CD1c-positive myeloid dendritic cell (primary cell): ENCODE measurements at regions not wholly inside any gene's neighbourhood (a gene's known extent, or its start where the extent isn't known, plus 50 kb on each side); places are given as distances from the start of the nearest gene placed in this dataset.

Experiments used
- DNase-seq: peaks from one replicate; pipeline ENCODE4 v3.0.0-alpha.2; 2016; ENCODE audit errors: extremely low spot score

GRCh38 chr6:99219788-99220187 is 129.7 kb downstream of the FAXC start:
- DNase-seq, result no peak

- DNase-seq, result no peak
Measured at GRCh38 chr6:99216959-99217358, 132.5 kb downstream of the FAXC start.

DNA sequence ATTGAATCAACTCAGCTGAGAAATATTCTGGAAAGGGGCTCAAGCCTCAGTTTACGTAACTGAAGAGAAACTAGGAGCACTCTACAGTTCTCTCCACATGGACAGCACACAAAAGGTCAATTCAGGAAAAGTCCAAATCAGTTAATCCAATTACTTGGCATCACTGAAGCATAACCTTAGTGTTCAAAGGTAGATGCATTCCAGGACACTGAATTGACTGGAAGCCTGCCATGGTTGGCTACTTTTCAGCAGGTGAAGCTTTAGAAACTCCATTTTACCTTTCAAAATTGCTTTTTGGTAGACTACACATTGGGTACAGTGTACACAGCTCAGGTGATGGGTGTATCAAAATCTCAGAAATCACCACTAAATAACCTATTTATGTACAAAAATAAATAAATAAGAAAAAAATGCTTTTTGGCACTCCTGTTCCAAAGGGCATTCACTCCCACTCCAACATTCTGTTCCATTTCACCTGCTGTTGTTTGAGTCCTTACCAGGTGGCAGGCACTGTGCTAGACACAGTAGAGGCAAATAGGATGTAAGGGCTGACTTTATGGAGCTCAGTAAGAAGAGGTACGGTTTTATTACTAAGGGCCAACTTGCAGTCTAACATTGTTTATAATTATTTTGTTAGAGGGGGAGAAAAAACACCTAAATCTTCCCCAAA is 153.4 kb downstream of the FAXC start:
- DNase-seq, result no peak

- DNase-seq, result no peak
Measured at GRCh38 chr6:99192561-99192960, 156.9 kb downstream of the FAXC start.

DNA sequence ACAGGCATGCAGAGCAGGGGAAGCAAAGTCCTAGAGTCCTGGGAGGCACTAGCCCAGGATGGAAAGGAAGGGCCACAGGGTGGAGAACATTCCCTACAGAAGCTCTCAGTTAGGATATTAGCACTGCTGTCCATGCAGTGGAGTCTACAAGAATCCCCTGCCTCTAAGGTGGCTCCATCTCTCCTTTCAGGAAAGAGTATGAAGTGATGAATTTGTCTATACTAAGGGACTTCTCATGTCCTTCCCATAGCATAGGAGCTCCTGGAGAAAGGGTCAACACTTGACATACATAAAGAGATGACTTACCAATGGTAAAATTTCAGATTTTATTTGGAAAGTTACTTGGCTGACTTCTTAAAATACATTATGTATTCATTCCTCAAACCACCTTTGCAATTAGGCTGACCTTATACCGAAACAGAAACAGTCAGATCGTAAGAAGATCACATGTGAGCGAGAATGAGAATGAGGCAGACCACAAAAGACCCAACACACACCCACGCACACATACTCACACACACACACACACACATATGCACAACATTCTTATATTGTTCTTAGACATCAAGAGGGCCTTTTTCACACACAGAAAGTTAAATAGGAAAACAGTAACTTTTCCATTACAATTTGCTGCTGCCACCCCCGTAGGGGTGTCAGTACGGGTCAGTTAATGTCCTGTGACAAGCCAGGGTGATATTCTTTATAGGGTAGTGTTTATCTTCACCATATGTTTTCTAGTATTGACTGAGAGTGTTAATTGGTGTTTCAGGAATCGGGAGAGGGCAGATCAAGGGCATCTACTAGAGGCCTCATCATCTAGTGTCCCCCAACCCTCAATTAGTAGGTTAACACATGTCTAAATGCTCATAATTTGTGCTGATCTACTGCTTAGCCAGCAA is 159.4 kb downstream of the FAXC start:
- no peak for DNase-seq

DNA sequence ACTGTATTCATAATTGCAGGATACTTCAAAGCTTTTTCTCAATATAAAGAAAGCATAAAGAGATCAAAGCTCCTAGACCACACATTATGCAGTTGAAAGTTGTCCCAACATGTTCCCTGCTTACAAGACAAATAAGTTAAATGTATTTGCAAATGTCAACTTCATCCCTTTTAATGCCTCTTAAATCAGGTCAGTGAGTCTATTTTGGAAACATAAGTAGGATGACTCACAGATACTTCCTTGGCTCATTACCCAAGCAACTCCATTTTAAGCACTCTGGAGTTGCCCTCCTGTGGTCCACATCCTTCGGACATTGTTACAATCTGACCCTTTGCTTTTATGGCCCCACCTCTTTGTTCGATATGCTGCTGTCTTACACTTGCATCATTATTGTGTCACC is 162.0 kb downstream of the FAXC start:
- no peak for DNase-seq

DNA sequence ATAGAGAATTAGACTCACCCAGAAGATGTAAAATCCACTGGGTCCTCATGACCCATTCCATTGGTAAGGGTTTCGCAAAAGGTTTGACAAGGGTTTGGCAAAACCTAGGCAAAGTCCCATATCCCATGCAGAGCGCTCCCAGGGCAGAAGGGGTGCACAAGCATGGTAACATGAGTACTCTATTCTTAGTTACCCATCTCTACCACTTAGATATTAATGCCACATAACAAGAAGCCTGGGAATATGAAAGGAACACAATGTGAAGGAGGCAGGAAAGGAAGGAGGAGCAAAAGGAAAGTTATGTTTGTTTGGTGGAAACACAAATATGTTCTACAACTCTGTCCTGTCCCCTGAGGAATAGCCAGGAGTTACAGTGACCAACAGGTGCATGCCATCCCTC is 163.1 kb downstream of the FAXC start:
- DNase-seq, result no peak

GRCh38 chr6:99185525-99185924 is 163.9 kb downstream of the FAXC start:
- no peak for DNase-seq

- DNase-seq, result no peak
Measured at GRCh38 chr6:99184696-99185095, 164.8 kb downstream of the FAXC start.

DNA sequence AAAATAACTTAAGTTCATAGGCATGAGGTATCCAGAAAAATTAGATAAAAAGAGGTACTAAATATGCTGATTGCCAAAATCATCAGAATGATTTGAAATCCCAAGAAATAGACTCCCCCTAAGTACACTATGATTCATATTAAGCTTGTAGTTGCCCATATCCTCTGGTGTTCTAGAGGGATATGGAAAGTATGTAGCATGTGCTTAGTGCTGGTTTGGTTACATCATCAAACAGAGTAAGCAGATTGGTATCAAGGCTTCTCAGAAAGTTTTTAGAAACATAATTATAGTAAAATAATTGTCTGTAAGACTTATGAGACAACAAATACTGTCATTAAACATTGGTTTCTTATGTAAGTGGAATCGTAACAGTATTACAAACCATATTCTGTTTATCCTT is 166.4 kb downstream of the FAXC start:
- no peak for DNase-seq

DNA sequence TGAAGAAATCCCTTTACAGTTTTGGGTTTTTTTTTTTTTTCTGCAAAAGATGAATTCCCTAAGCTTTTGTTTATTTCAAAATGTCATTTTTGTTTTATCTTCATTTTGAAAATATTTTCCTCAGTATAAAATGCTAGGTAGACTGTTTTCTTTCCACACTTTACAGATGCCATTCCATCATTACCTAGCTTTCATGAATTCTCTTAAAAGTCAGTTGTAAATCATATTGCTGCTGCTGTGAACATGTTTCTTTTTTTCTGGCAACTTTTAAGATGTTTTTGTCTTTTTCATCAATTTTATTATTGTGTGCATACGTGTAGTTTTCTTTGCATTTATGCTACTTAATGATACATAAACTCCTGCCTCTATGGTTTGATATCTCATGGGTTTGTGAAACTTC is 168.3 kb downstream of the FAXC start:
- no peak for DNase-seq

- DNase-seq, result no peak
Measured at GRCh38 chr6:99178168-99178567, 171.3 kb downstream of the FAXC start.

DNA sequence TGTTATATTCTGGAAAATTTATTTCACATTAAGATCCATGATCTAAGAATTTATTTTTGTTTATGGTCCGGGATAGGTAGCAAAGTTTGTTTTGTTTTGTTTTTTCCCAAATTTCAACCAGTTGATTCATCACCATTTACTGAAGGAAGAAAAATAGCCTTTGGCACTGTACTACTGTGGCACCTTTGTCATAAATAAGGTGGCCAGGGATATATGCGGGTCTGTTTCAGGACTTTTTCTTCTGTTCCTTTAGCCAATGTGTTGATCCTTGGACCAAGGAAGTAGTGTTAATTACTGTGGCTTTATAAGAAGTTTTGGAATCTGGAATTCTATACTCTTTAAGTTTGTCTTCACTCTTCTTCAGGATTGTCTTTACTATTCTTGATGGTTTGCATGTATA is 171.7 kb downstream of the FAXC start:
- no peak for DNase-seq

DNA sequence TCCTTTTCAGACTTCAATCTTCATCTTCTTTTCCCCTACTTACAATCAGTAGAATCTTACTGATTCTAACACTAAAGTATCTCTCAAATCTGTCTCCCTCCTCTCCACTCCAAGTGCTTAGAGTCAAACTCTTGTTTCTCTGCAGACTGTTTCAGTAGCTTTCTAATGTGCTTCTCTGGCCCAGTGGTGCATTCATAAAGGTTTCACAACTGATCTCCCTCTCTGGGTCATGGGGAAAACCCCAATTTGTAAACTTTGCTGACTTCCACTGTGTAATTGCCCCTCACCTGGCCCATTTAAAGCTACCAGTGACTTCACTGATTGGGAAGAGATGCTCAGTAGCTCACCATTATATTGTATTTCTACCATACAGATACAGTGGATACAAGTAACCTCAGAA is 183.6 kb downstream of the FAXC start:
- no peak for DNase-seq

DNA sequence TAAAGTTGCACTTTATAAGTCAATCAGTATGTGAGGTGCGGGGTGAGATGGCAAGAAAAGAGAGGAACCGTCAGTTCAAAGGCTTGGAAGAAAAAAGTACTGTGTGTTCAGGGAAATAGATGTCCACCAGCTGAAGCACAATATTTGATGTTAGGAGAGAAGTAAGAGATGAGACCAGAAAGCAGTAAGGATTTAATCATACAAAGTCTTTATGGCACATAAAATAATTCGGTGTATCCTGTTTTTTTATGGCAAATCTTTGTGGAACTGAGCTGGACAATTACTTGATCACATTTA is 197.2 kb downstream of the FAXC start:
- no peak for DNase-seq

- DNase-seq, result no peak
Measured at GRCh38 chr6:99151634-99152346, 197.7 kb downstream of the FAXC start.

DNA sequence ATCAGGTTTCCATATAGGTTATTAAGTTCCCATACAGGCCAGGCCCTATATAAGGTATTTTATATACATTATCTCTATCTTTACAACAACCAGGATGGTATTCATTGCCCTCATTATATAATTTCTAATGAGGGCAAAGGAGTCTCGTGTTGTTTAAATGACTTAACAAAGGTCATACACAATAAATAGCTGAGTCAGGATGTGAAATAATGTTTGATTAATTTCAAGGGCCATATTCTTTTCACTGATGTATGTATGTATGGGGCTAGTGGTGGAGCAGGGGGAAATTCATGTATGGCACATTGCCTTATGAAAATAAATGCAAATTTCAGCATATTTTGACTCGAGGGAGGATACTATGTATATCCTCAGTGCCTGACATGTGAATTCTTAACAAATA is 200.7 kb downstream of the FAXC start:
- no peak for DNase-seq

GRCh38 chr6:99148111-99148510 is 200.4 kb upstream of the FBXL4 start:
- no peak for DNase-seq

DNA sequence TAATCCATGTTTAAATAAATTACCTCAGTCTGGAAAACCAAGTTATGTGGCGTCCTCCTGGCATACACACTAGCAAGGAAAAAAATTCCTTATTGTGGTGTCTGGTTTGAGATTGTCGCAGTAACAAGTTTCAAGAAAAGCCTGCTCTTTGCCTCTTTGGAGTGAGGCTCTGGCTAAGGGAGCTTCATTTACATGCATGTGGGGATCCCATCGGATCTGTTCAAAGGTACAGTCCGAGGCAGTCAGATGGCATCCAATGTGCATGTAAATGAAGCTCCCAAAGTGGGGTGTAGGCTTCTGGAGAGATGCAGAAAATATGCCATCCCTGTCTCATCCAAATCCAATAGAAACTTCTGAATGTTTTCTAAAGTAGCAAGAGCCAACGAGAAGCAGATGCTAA is 199.5 kb upstream of the FBXL4 start:
- no peak for DNase-seq

GRCh38 chr6:99146711-99147110 is 199.0 kb upstream of the FBXL4 start:
- no peak for DNase-seq

DNA sequence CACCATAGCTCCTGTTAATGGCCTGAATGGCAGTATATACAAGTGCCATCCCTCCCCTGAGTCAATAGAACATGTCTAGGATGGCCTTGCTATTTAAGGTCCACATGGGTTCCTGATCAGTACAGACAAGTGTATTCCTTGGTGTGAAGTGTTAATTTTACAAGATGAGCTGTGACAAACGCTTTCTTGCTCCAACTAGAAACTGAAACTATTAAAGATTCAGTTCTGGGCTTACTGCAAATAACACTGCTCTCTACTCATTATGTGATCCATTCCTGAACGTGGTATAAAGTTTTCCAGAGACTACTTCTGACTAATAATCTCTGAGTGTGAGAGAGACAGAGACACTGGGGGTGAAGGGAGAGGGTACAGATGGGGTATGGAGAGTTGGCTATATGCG is 198.0 kb upstream of the FBXL4 start:
- DNase-seq, result no peak

- DNase-seq, result no peak
Measured at GRCh38 chr6:99143108-99143861, 195.5 kb upstream of the FBXL4 start.
